ENCODE measurements at regions not wholly inside any gene's neighbourhood (a gene's known extent, or its start where the extent isn't known, plus 50 kb on each side); places are given as distances from the start of the nearest gene placed in this dataset.

DNA sequence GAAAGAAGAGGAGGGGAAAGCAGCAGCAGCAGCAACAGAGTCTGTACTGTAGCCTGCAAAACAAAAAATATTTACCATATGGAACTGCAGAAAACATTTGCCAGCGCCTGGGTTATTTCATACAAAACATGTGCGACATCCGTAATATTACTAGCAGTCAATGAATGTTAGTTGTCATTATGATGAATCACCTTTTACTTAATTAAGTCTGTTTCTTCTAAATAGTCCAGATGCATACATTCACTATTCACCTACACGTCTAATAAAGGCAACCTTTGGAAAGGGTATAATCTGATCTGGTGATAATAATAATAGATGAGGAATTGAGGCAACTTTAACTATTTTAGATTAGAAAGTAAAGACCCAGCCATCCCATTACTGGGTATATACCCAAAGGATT lies 426.3 kb upstream of the ST6GAL2 start (continued):
- TF ChIP-seq REST (IDR thresholded peaks at IDR 0.05; ENCODE audit: borderline replicate concordance) (no peak), REST (CRISPR knock-in tag; IDR thresholded peaks at IDR 0.05; ENCODE audit: low read depth) (no peak), BCLAF1 (IDR thresholded peaks at IDR 0.05; ENCODE audit: borderline replicate concordance in 1 of 2, control insufficient read depth in 1 of 2, low read depth in 2 of 2, low read length in 1 of 2) (no peak), ZNF644 (tag; IDR thresholded peaks at IDR 0.05; ENCODE audit: low read depth) (no peak)
- TF ChIP-seq, protein P1, sequence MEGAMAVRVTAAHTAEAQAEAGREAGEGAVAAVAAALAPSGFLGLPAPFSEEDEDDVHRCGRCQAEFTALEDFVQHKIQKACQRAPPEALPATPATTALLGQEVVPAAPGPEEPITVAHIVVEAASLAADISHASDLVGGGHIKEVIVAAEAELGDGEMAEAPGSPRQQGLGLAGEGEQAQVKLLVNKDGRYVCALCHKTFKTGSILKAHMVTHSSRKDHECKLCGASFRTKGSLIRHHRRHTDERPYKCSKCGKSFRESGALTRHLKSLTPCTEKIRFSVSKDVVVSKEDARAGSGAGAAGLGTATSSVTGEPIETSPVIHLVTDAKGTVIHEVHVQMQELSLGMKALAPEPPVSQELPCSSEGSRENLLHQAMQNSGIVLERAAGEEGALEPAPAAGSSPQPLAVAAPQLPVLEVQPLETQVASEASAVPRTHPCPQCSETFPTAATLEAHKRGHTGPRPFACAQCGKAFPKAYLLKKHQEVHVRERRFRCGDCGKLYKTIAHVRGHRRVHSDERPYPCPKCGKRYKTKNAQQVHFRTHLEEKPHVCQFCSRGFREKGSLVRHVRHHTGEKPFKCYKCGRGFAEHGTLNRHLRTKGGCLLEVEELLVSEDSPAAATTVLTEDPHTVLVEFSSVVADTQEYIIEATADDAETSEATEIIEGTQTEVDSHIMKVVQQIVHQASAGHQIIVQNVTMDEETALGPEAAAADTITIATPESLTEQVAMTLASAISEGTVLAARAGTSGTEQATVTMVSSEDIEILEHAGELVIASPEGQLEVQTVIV (CRISPR knock-in tag; IDR thresholded peaks at IDR 0.05; ENCODE audit: borderline replicate concordance), result no peak

Measured in K562 (cell line).